ENCODE measurements at regions not wholly inside any gene's neighbourhood (a gene's known extent, or its start where the extent isn't known, plus 50 kb on each side); places are given as distances from the start of the nearest gene placed in this dataset.

DNA sequence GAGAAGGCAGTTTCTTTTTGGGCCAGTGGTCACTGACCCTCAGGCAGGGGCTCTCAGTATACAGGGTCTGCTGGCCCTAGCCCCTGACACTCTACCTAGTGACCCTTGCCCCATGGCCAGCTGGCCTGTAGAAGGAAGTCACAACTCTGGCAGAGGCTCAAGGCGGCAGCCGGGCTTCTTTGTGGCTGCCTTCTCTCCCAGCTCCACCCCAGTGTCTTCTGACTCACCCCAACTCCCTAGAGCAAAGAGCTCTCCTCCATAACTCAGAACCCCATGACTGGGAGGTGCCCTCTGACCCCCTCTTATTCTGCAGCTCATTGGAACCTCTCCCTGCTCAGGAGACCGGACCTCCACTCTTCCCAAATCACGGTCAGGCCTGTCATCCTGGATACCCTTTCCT, 358.2 kb downstream of the FGFR2 start:
- Mint-ChIP-seq H3K4me1 (no peaks in the 10 kb centered on the region), H3K36me3 (ENCODE audit: low read depth) (no peaks in the 10 kb centered on the region), H3K27ac (no peak overlapping the region), H3K9me3 (peaks cover 6% of the 10 kb centered on the region), H3K27me3 (peaks cover 2% of the 10 kb centered on the region), H3K4me3 (no peak overlapping the region)
- POLR2A ChIA-PET: no interaction called here
- CTCF ChIA-PET: no interaction called here
- no peak for ATAC-seq (ENCODE audit: low read depth)
- no peak for DNase-seq
- intact Hi-C loops (cut with micrococcal nuclease): no loop called here
- TF ChIP-seq, protein P1, sequence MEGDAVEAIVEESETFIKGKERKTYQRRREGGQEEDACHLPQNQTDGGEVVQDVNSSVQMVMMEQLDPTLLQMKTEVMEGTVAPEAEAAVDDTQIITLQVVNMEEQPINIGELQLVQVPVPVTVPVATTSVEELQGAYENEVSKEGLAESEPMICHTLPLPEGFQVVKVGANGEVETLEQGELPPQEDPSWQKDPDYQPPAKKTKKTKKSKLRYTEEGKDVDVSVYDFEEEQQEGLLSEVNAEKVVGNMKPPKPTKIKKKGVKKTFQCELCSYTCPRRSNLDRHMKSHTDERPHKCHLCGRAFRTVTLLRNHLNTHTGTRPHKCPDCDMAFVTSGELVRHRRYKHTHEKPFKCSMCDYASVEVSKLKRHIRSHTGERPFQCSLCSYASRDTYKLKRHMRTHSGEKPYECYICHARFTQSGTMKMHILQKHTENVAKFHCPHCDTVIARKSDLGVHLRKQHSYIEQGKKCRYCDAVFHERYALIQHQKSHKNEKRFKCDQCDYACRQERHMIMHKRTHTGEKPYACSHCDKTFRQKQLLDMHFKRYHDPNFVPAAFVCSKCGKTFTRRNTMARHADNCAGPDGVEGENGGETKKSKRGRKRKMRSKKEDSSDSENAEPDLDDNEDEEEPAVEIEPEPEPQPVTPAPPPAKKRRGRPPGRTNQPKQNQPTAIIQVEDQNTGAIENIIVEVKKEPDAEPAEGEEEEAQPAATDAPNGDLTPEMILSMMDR (IDR thresholded peaks at IDR 0.05): no peak

DNA sequence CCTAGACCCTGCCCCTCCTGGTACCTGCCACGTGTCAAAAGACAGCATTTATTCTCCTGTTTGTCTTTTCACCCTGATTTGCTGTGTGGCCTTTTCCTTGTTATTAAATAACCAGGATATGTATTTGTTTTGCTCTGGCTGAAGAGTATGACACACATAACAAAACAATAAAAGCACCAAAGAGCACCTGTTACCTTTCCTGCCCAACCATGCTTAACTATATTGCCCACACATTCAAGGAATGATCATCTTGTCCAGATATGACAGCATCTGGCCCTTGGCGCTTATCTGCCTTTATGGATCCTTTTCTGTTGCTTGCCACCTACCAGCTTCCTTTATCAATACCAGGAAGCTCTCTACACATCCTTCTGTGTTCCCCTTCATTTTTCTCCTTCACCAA, 357.7 kb downstream of the FGFR2 start:
- peaks cover 2% of the 10 kb centered on the region for H3K27me3 Mint-ChIP-seq
- DNase-seq: no peak
- ChIA-PET CTCF (no interaction called here), POLR2A (no interaction called here)
- no peaks in the 10 kb centered on the region for H3K36me3 Mint-ChIP-seq (ENCODE audit: low read depth)
- H3K9me3 Mint-ChIP-seq: peaks cover 6% of the 10 kb centered on the region
- intact Hi-C loops (cut with micrococcal nuclease): no loop called here
- ATAC-seq (ENCODE audit: low read depth): no peak
- no peak overlapping the region for H3K4me3 Mint-ChIP-seq
- H3K27ac Mint-ChIP-seq: no peak overlapping the region
- H3K4me1 Mint-ChIP-seq: no peaks in the 10 kb centered on the region
- TF ChIP-seq, protein P1 (IDR thresholded peaks at IDR 0.05): no peak

DNA sequence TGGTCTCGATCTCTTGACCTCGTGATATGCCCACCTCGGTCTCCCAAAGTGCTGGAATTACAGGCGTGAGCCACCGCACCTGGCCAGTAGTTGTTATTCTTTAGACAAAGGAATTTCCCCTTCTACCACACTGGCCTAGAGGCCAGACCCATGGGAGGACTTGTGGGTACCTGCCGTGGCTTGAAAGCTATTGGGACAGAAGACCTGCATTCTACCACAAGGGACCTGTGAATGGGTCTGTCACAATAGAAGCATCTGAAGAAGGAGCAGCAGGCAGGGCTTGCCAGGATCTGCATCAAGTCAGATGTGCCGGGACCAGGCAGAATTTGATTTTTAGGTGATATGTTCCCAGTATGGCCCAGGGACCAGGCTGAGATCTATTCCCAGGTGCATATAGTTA, 356.9 kb downstream of the FGFR2 start:
- no peak for ATAC-seq (ENCODE audit: low read depth)
- CTCF ChIA-PET: no interaction called here
- peaks cover 6% of the 10 kb centered on the region for H3K9me3 Mint-ChIP-seq

DNA sequence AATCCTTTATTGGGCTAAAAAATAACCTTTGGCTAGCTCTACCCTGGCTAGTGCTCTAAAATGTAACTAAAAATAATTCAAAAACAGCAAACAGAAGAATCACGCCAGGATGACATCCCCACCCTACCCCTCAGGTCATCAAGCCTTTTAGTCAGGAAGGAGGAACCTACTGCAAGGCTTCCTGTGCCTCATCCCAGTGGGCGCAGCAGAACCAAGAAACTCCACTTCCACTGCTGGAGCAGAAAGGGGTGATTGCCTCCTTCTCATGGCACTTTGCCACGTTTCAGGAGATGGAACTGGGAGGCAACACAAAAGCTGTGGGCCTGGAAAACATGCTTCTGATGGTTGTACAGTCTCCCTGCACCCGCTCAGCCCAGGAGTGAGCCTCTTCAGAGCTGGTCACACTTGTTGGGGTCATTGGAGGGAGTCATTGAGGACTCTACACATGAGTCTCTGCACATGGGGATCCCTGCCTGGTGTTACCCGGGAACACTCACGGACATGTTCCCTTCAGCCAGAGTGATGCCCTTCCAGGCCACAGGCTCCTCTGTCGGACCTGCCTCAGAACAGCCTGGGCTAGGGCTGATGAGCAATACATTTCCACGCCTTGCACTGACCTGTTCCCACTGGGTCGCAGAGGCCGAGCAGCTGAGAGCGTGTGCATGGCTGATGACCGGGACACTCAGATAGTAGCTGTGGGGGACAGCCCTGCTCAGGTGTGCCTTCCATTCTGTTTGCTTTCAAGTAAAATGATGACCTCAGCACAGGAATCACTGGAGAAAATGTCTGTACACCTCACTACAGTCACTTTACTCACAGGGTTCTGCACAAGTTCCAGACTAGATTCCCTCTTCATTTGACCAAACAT, 355.3 kb downstream of the FGFR2 start:
- Mint-ChIP-seq H3K4me3 (no peak overlapping the region), H3K9me3 (peaks cover 6% of the 10 kb centered on the region), H3K4me1 (no peaks in the 10 kb centered on the region), H3K27me3 (peaks cover 7% of the 10 kb centered on the region), H3K36me3 (ENCODE audit: low read depth) (no peaks in the 10 kb centered on the region), H3K27ac (no peak overlapping the region)
- ChIA-PET CTCF (no interaction called here), POLR2A (no interaction called here)
- ATAC-seq (ENCODE audit: low read depth) (no peak), DNase-seq (no peak)
- TF ChIP-seq, protein P1 (IDR thresholded peaks at IDR 0.05): no peak
- intact Hi-C loops (cut with micrococcal nuclease): no loop called here

More for the DNA sequence above, 356.9 kb downstream of the FGFR2 start:
- Mint-ChIP-seq H3K4me1 (no peaks in the 10 kb centered on the region), H3K36me3 (ENCODE audit: low read depth) (no peaks in the 10 kb centered on the region), H3K27me3 (peaks cover 2% of the 10 kb centered on the region), H3K4me3 (no peak overlapping the region), H3K27ac (no peak overlapping the region)
- intact Hi-C loops (cut with micrococcal nuclease): no loop called here
- POLR2A ChIA-PET: no interaction called here
- TF ChIP-seq, protein P1 (IDR thresholded peaks at IDR 0.05): no peak
- DNase-seq: no peak

DNA sequence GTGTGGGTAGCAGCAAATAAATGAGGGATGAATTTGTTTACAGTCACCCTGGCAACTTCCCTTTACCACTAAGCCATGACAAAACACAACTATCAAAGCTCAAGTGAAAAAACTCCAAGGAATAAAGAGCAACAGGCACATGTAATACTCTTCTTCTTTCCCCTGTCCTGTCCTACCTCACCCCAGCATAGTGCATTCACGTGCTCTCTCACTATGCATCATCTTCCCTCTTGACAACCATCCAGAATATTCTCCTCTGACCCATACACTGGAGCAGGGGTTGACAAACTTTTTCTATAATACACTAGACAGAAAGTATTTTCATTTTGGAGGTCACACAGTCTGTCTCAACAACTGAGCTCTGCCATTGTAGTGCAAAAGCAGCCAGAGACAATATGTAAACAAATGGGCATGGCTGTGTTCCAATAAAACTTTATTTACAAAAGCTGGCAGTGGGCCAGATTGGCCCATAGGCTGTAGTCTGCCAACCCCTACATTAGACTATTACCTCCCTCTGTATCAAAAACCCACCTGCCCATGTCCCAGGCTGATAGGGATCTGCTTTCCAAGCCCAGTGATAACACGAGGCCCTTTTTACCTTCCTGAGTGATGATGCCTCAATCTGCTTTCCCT, 354.5 kb downstream of the FGFR2 start:
- no peak for ATAC-seq (ENCODE audit: low read depth)
- no peaks in the 10 kb centered on the region for H3K9me3 Mint-ChIP-seq
- H3K4me3 Mint-ChIP-seq: no peak overlapping the region

More for the DNA sequence above, 354.5 kb downstream of the FGFR2 start:
- POLR2A ChIA-PET: no interaction called here
- DNase-seq: no peak
- intact Hi-C loops (cut with micrococcal nuclease): no loop called here
- CTCF ChIA-PET: no interaction called here
- Mint-ChIP-seq H3K27me3 (peaks cover 7% of the 10 kb centered on the region), H3K4me1 (no peaks in the 10 kb centered on the region), H3K27ac (no peak overlapping the region), H3K36me3 (ENCODE audit: low read depth) (no peaks in the 10 kb centered on the region)
- TF ChIP-seq, protein P1 (IDR thresholded peaks at IDR 0.05): no peak
